ENCODE measurements at regions not wholly inside any gene's neighbourhood (a gene's known extent, or its start where the extent isn't known, plus 50 kb on each side); places are given as distances from the start of the nearest gene placed in this dataset.

GRCh38 chr16:54407596-54407995 is 121.0 kb upstream of the IRX3 start:
- no peak overlapping the region for H3K4me2 ChIP-seq (ENCODE audit: low read length)
- no peaks in the 10 kb centered on the region for H3K79me2 ChIP-seq (replicated peaks; ENCODE audit: insufficient read depth, low read length)
- H3K27me3 ChIP-seq (ENCODE audit: insufficient read depth, low read depth, low read length) = peaks cover 7% of the 10 kb centered on the region
- H3K9ac ChIP-seq (ENCODE audit: low read length) = no peak overlapping the region
- no peaks in the 10 kb centered on the region for H3K9me3 ChIP-seq (ENCODE audit: low read length)
- no peaks in the 10 kb centered on the region for H4K20me1 ChIP-seq (ENCODE audit: insufficient read depth)
- H3K36me3 ChIP-seq (ENCODE audit: insufficient read depth, low read length) = no peaks in the 10 kb centered on the region
- no peak overlapping the region for H2AFZ ChIP-seq (ENCODE audit: low read depth, low read length)
- H3F3A ChIP-seq (ENCODE audit: insufficient read depth, low read length, poor library complexity, severe bottlenecking) = no peaks in the 10 kb centered on the region
- no peaks in the 10 kb centered on the region for H3K9me2 ChIP-seq (ENCODE audit: insufficient read depth, low read length)
- H3K27ac ChIP-seq (ENCODE audit: low read length) = no peak overlapping the region
- H3K4me3 ChIP-seq (ENCODE audit: low read length) = no peak overlapping the region
- TF ChIP-seq SMC3 (conservative IDR thresholded peaks at IDR 0.05; ENCODE audit: poor library complexity) = no peak
- TF ChIP-seq EZH2 (IDR thresholded peaks at IDR 0.05; ENCODE audit: borderline replicate concordance, insufficient read depth, low read length, poor library complexity, severe bottlenecking) = no peak
- TF ChIP-seq RAD21 (conservative IDR thresholded peaks at IDR 0.05) = no peak
- no peak for TF ChIP-seq EP300 (conservative IDR thresholded peaks at IDR 0.05; ENCODE audit: poor library complexity, severe bottlenecking)
- no peak for TF ChIP-seq TAF1 (IDR thresholded peaks at IDR 0.05; ENCODE audit: low read depth)
- TF ChIP-seq REST (IDR thresholded peaks at IDR 0.05; ENCODE audit: borderline replicate concordance) = no peak
- no peak for TF ChIP-seq MXI1 (conservative IDR thresholded peaks at IDR 0.05; ENCODE audit: poor library complexity, severe bottlenecking)
- no peak for TF ChIP-seq POLR2AphosphoS5 (IDR thresholded peaks at IDR 0.05)
- no peak for TF ChIP-seq CTCF (IDR thresholded peaks at IDR 0.05; ENCODE audit: poor library complexity, severe bottlenecking)

- no peaks in the 10 kb centered on the region for H3K27me3 ChIP-seq (ENCODE audit: insufficient read depth, low read depth, low read length)
- H3K9me3 ChIP-seq (ENCODE audit: low read length) = no peaks in the 10 kb centered on the region
- H3K9ac ChIP-seq (ENCODE audit: low read length) = no peak overlapping the region
- no peak for TF ChIP-seq MXI1 (conservative IDR thresholded peaks at IDR 0.05; ENCODE audit: poor library complexity, severe bottlenecking)
- no peak for TF ChIP-seq CTCF (IDR thresholded peaks at IDR 0.05; ENCODE audit: poor library complexity, severe bottlenecking)
- no peak for TF ChIP-seq RAD21 (conservative IDR thresholded peaks at IDR 0.05)
- no peak for TF ChIP-seq REST (IDR thresholded peaks at IDR 0.05; ENCODE audit: borderline replicate concordance)
- no peak for TF ChIP-seq SMC3 (conservative IDR thresholded peaks at IDR 0.05; ENCODE audit: poor library complexity)
- TF ChIP-seq TAF1 (IDR thresholded peaks at IDR 0.05; ENCODE audit: low read depth) = no peak
- no peak for TF ChIP-seq EZH2 (IDR thresholded peaks at IDR 0.05; ENCODE audit: borderline replicate concordance, insufficient read depth, low read length, poor library complexity, severe bottlenecking)
- no peak for TF ChIP-seq POLR2AphosphoS5 (IDR thresholded peaks at IDR 0.05)
- TF ChIP-seq EP300 (conservative IDR thresholded peaks at IDR 0.05; ENCODE audit: poor library complexity, severe bottlenecking) = no peak
- H3K27ac ChIP-seq (ENCODE audit: low read length) = no peak overlapping the region
- H3F3A ChIP-seq (ENCODE audit: insufficient read depth, low read length, poor library complexity, severe bottlenecking) = no peaks in the 10 kb centered on the region
- H2AFZ ChIP-seq (ENCODE audit: low read depth, low read length) = no peak overlapping the region
- no peaks in the 10 kb centered on the region for H3K79me2 ChIP-seq (replicated peaks; ENCODE audit: insufficient read depth, low read length)
- no peak overlapping the region for H3K4me2 ChIP-seq (ENCODE audit: low read length)
- no peak overlapping the region for H3K4me3 ChIP-seq (ENCODE audit: low read length)
- H3K9me2 ChIP-seq (ENCODE audit: insufficient read depth, low read length) = no peaks in the 10 kb centered on the region
- H4K20me1 ChIP-seq (ENCODE audit: insufficient read depth) = no peaks in the 10 kb centered on the region
- H3K36me3 ChIP-seq (ENCODE audit: insufficient read depth, low read length) = no peaks in the 10 kb centered on the region
Observed at GRCh38 chr16:54405478-54405877, 118.9 kb upstream of the IRX3 start.
